ENCODE measurements at regions not wholly inside any gene's neighbourhood (a gene's known extent, or its start where the extent isn't known, plus 50 kb on each side); places are given as distances from the start of the nearest gene placed in this dataset.
"Not testable (repeated sequence)": the region's sequence is repeated elsewhere in the genome, so short reads cannot be mapped to it uniquely, and the experiment has no call there.

- Histone ChIP-seq H3K4me1 (ENCODE audit: control insufficient read depth in 1 of 2, insufficient read depth in 2 of 2, low read length in 2 of 2) (no peaks in the 10 kb centered on the region), H3K27me3 (ENCODE audit: control insufficient read depth in 1 of 2, insufficient read depth in 2 of 2, low read length in 1 of 2) (no peaks in the 10 kb centered on the region), H3K9me3 (ENCODE audit: control insufficient read depth, low read length) (no peaks in the 10 kb centered on the region), H3K36me3 (ENCODE audit: control insufficient read depth in 1 of 2, insufficient read depth in 2 of 2, low read length in 1 of 2) (no peaks in the 10 kb centered on the region), H3K4me3 (ENCODE audit: low read length in 2 of 2) (no peak overlapping the region), H3K27ac (ENCODE audit: low read depth in 1 of 2, low read length in 2 of 2) (no peak overlapping the region)
- intact Hi-C loops (cut with DNase I), result loop anchor here in 1 of 2 donors (10.0 kb wide), 1 partner anchor 168 kb away; no protein-coding TSS in a partner anchor
- 74 to 82% methylated on average over 6 of the region's 6 CpGs for WGBS, 2 donors
- DNase-seq, result no peak
- peak; percentile 80 for ATAC-seq (ENCODE audit: low FRiP score)
Measured at GRCh38 chr10:44576702-44577191, 191.8 kb upstream of the CXCL12 start.

GRCh38 chr10:44577533-44577932 is 192.6 kb upstream of the CXCL12 start:
- Histone ChIP-seq H3K27me3 (ENCODE audit: control insufficient read depth in 1 of 2, insufficient read depth in 2 of 2, low read length in 1 of 2) (no peaks in the 10 kb centered on the region), H3K9me3 (ENCODE audit: control insufficient read depth, low read length) (no peaks in the 10 kb centered on the region), H3K4me3 (ENCODE audit: low read length in 2 of 2) (no peak overlapping the region), H3K4me1 (ENCODE audit: control insufficient read depth in 1 of 2, insufficient read depth in 2 of 2, low read length in 2 of 2) (no peaks in the 10 kb centered on the region), H3K36me3 (ENCODE audit: control insufficient read depth in 1 of 2, insufficient read depth in 2 of 2, low read length in 1 of 2) (no peaks in the 10 kb centered on the region), H3K27ac (ENCODE audit: low read depth in 1 of 2, low read length in 2 of 2) (no peak overlapping the region)
- intact Hi-C loops (cut with DNase I), result loop anchor here in 1 of 2 donors (10.0 kb wide), 1 partner anchor 167 kb away; no protein-coding TSS in a partner anchor
- no peak for ATAC-seq (ENCODE audit: low FRiP score)
- no peak for DNase-seq
- WGBS, 2 donors, result 92 to 94% methylated on average over 3 of the region's 3 CpGs

GRCh38 chr10:44578271-44578670 is 193.4 kb upstream of the CXCL12 start:
- H3K4me1 ChIP-seq (ENCODE audit: control insufficient read depth in 1 of 2, insufficient read depth in 2 of 2, low read length in 2 of 2), result no peaks in the 10 kb centered on the region
- no peak for ATAC-seq (ENCODE audit: low FRiP score)
- no peak overlapping the region for H3K4me3 ChIP-seq (ENCODE audit: low read length in 2 of 2)
- no peaks in the 10 kb centered on the region for H3K36me3 ChIP-seq (ENCODE audit: control insufficient read depth in 1 of 2, insufficient read depth in 2 of 2, low read length in 1 of 2)
- intact Hi-C loops (cut with DNase I), result loop anchor here in 1 of 2 donors (10.0 kb wide), 1 partner anchor 167 kb away; no protein-coding TSS in a partner anchor
- H3K9me3 ChIP-seq (ENCODE audit: control insufficient read depth, low read length), result no peaks in the 10 kb centered on the region
- DNase-seq, result no peak
- no peaks in the 10 kb centered on the region for H3K27me3 ChIP-seq (ENCODE audit: control insufficient read depth in 1 of 2, insufficient read depth in 2 of 2, low read length in 1 of 2)
- no peak overlapping the region for H3K27ac ChIP-seq (ENCODE audit: low read depth in 1 of 2, low read length in 2 of 2)
- WGBS, 2 donors, result 55 to 66% methylated on average over 1 of the region's 1 CpG

- not testable (repeated sequence) for H3K27me3 ChIP-seq (ENCODE audit: control insufficient read depth in 1 of 2, insufficient read depth in 2 of 2, low read length in 1 of 2); H3K9me3 ChIP-seq (ENCODE audit: control insufficient read depth, low read length); ATAC-seq (ENCODE audit: low FRiP score); H3K4me1 ChIP-seq (ENCODE audit: control insufficient read depth in 1 of 2, insufficient read depth in 2 of 2, low read length in 2 of 2); H3K27ac ChIP-seq (ENCODE audit: low read depth in 1 of 2, low read length in 2 of 2); DNase-seq; H3K36me3 ChIP-seq (ENCODE audit: control insufficient read depth in 1 of 2, insufficient read depth in 2 of 2, low read length in 1 of 2); H3K4me3 ChIP-seq (ENCODE audit: low read length in 2 of 2)
- intact Hi-C loops (cut with DNase I), result loop anchor here in 1 of 2 donors (10.0 kb wide), 1 partner anchor 166 kb away; no protein-coding TSS in a partner anchor
- WGBS, 2 donors, result 95 to 100% methylated on average over 1 of the region's 1 CpG
Measured at GRCh38 chr10:44578963-44579362, 194.1 kb upstream of the CXCL12 start.

- H3K27me3 ChIP-seq (ENCODE audit: control insufficient read depth in 1 of 2, insufficient read depth in 2 of 2, low read length in 1 of 2), result no peaks in the 10 kb centered on the region
- H3K27ac ChIP-seq (ENCODE audit: low read depth in 1 of 2, low read length in 2 of 2), result no peak overlapping the region
- DNase-seq, result no peak
- H3K4me3 ChIP-seq (ENCODE audit: low read length in 2 of 2), result no peak overlapping the region
- no peaks in the 10 kb centered on the region for H3K36me3 ChIP-seq (ENCODE audit: control insufficient read depth in 1 of 2, insufficient read depth in 2 of 2, low read length in 1 of 2)
- H3K9me3 ChIP-seq (ENCODE audit: control insufficient read depth, low read length), result no peaks in the 10 kb centered on the region
- intact Hi-C loops (cut with DNase I), result no loop called here
- WGBS, 2 donors, result 34 to 46% methylated on average over 8 of the region's 8 CpGs
- H3K4me1 ChIP-seq (ENCODE audit: control insufficient read depth in 1 of 2, insufficient read depth in 2 of 2, low read length in 2 of 2), result no peaks in the 10 kb centered on the region
- ATAC-seq (ENCODE audit: low FRiP score), result peak; percentile 35
Measured at GRCh38 chr10:44581996-44582395, 197.1 kb upstream of the CXCL12 start.

- DNase-seq (no peak), ATAC-seq (ENCODE audit: low FRiP score) (no peak)
- 92 to 95% methylated on average over 11 of the region's 11 CpGs for WGBS, 2 donors
- Histone ChIP-seq H3K4me1 (ENCODE audit: control insufficient read depth in 1 of 2, insufficient read depth in 2 of 2, low read length in 2 of 2) (no peaks in the 10 kb centered on the region), H3K4me3 (ENCODE audit: low read length in 2 of 2) (no peak overlapping the region), H3K27me3 (ENCODE audit: control insufficient read depth in 1 of 2, insufficient read depth in 2 of 2, low read length in 1 of 2) (no peaks in the 10 kb centered on the region), H3K36me3 (ENCODE audit: control insufficient read depth in 1 of 2, insufficient read depth in 2 of 2, low read length in 1 of 2) (no peaks in the 10 kb centered on the region), H3K27ac (ENCODE audit: low read depth in 1 of 2, low read length in 2 of 2) (no peak overlapping the region), H3K9me3 (ENCODE audit: control insufficient read depth, low read length) (no peaks in the 10 kb centered on the region)
- intact Hi-C loops (cut with DNase I), result no loop called here
Measured at GRCh38 chr10:44587488-44588318, 202.8 kb upstream of the CXCL12 start.

GRCh38 chr10:44589181-44589943 is 204.5 kb upstream of the CXCL12 start:
- intact Hi-C loops (cut with DNase I), result no loop called here
- Histone ChIP-seq H3K27ac (ENCODE audit: low read depth in 1 of 2, low read length in 2 of 2) (no peak overlapping the region), H3K9me3 (ENCODE audit: control insufficient read depth, low read length) (no peaks in the 10 kb centered on the region), H3K4me1 (ENCODE audit: control insufficient read depth in 1 of 2, insufficient read depth in 2 of 2, low read length in 2 of 2) (no peaks in the 10 kb centered on the region), H3K27me3 (ENCODE audit: control insufficient read depth in 1 of 2, insufficient read depth in 2 of 2, low read length in 1 of 2) (no peaks in the 10 kb centered on the region), H3K36me3 (ENCODE audit: control insufficient read depth in 1 of 2, insufficient read depth in 2 of 2, low read length in 1 of 2) (no peaks in the 10 kb centered on the region), H3K4me3 (ENCODE audit: low read length in 2 of 2) (no peak overlapping the region)
- ATAC-seq (ENCODE audit: low FRiP score) (no peak), DNase-seq (no peak)
- WGBS, 2 donors, result 73 to 81% methylated on average over 17 of the region's 17 CpGs

GRCh38 chr10:44589944-44590449 is 205.1 kb upstream of the CXCL12 start:
- H3K36me3 ChIP-seq (ENCODE audit: control insufficient read depth in 1 of 2, insufficient read depth in 2 of 2, low read length in 1 of 2), result no peaks in the 10 kb centered on the region
- no peaks in the 10 kb centered on the region for H3K9me3 ChIP-seq (ENCODE audit: control insufficient read depth, low read length)
- no peak overlapping the region for H3K4me3 ChIP-seq (ENCODE audit: low read length in 2 of 2)
- no peak for ATAC-seq (ENCODE audit: low FRiP score)
- intact Hi-C loops (cut with DNase I), result no loop called here
- H3K27ac ChIP-seq (ENCODE audit: low read depth in 1 of 2, low read length in 2 of 2), result no peak overlapping the region
- H3K4me1 ChIP-seq (ENCODE audit: control insufficient read depth in 1 of 2, insufficient read depth in 2 of 2, low read length in 2 of 2), result no peaks in the 10 kb centered on the region
- no peak for DNase-seq
- H3K27me3 ChIP-seq (ENCODE audit: control insufficient read depth in 1 of 2, insufficient read depth in 2 of 2, low read length in 1 of 2), result no peaks in the 10 kb centered on the region
- WGBS, 2 donors, result 90% methylated on average over 5 of the region's 5 CpGs
